GM12872 (cell line): ENCODE measurements at regions not wholly inside any gene's neighbourhood (a gene's known extent, or its start where the extent isn't known, plus 50 kb on each side); places are given as distances from the start of the nearest gene placed in this dataset.
A peak's percentile ranks its signal among the peaks of the same experiment; 100 is the strongest.

ENCODE experiments used
- CTCF ChIP-seq: IDR thresholded peaks from 3 replicates; pipeline ENCODE4 v1.5.1; 2011; ENCODE audit warnings: low read depth, mild to moderate bottlenecking, low read length, moderate library complexity; ENCODE audit not compliant: insufficient read depth

- TF ChIP-seq CTCF, result peak; percentile 51; the same call in 2 of the 3 replicates
These were observed 58.3 kb upstream of the EEA1 start for GRCh38 chr12:92987362-92987761.

GRCh38 chr12:92987846-92988621 is 58.9 kb upstream of the EEA1 start:
- no peak for TF ChIP-seq CTCF

GRCh38 chr12:92988622-92989130 is 59.6 kb upstream of the EEA1 start:
- no peak for TF ChIP-seq CTCF

- no peak for TF ChIP-seq CTCF
These were observed 60.8 kb upstream of the EEA1 start for GRCh38 chr12:92989715-92990484.

GRCh38 chr12:92991134-92991533 is 62.0 kb upstream of the EEA1 start:
- no peak for TF ChIP-seq CTCF

- TF ChIP-seq CTCF, result no peak
These were observed 62.9 kb upstream of the EEA1 start for GRCh38 chr12:92992041-92992440.

- TF ChIP-seq CTCF, result no peak
These were observed 64.2 kb upstream of the EEA1 start for GRCh38 chr12:92993259-92993658.
